ENCODE measurements at regions not wholly inside any gene's neighbourhood (a gene's known extent, or its start where the extent isn't known, plus 50 kb on each side); places are given as distances from the start of the nearest gene placed in this dataset.

DNA sequence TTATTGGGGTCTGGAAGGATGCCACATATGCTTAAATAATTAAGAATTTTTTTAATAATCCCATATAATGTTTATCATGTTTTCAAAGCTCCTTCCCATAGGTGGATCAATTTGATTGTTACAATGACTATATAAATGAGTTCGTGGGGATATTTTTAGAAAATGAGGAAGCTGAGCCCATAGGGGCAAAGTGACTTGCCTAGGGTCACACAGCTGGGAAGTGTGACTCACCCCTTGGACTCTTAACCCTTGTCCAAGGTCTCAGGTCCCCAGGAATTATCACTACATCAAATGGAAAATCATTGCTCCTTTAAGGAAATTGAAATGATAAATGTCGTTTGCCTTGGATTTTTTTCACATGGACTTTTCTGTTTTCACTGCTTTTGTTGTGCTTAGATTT lies 161.2 kb upstream of the RGMA start:
- TF ChIP-seq SNAI2 (CRISPR knock-in tag; IDR thresholded peaks at IDR 0.05), result no peak
- no peak for TF ChIP-seq PPARA (CRISPR knock-in tag; IDR thresholded peaks at IDR 0.05; ENCODE audit: borderline replicate concordance)
- no peak for TF ChIP-seq RARB (CRISPR knock-in tag; IDR thresholded peaks at IDR 0.05)
- TF ChIP-seq ARNTL (CRISPR knock-in tag; IDR thresholded peaks at IDR 0.05; ENCODE audit: borderline replicate concordance, low read depth), result no peak
- no peak for TF ChIP-seq ZC3H10 (CRISPR knock-in tag; IDR thresholded peaks at IDR 0.05)
